NB4 (cell line): ENCODE measurements at regions not wholly inside any gene's neighbourhood (a gene's known extent, or its start where the extent isn't known, plus 50 kb on each side); places are given as distances from the start of the nearest gene placed in this dataset.

Experiments used
- DNase-seq: peaks from one replicate; pipeline ENCODE4 v3.0.0; 2010; ENCODE audit warnings: low read depth
- H3K4me3 ChIP-seq: one replicate; pipeline ENCODE4 v1.5.1; 2011; ENCODE audit warnings: mild to moderate bottlenecking, low read depth, low read length, moderate library complexity
- CTCF ChIP-seq: IDR thresholded peaks from one replicate; pipeline ENCODE4 v1.5.1; 2012; ENCODE audit warnings: low read depth, low read length
- MYC ChIP-seq: IDR thresholded peaks from 2 replicates; pipeline ENCODE4 v1.6.1; 2011; ENCODE audit warnings: low read depth, low read length
- POLR2A ChIP-seq: IDR thresholded peaks from 2 replicates; pipeline ENCODE4 v1.6.1; 2011; ENCODE audit warnings: mild to moderate bottlenecking; ENCODE audit not compliant: insufficient read length; ENCODE audit errors: extremely low read depth
- TF ChIP-seq, protein P1 (sequence below): IDR thresholded peaks from 2 replicates; pipeline ENCODE4 v1.6.1; 2011; ENCODE audit warnings: low read depth, low read length

DNA sequence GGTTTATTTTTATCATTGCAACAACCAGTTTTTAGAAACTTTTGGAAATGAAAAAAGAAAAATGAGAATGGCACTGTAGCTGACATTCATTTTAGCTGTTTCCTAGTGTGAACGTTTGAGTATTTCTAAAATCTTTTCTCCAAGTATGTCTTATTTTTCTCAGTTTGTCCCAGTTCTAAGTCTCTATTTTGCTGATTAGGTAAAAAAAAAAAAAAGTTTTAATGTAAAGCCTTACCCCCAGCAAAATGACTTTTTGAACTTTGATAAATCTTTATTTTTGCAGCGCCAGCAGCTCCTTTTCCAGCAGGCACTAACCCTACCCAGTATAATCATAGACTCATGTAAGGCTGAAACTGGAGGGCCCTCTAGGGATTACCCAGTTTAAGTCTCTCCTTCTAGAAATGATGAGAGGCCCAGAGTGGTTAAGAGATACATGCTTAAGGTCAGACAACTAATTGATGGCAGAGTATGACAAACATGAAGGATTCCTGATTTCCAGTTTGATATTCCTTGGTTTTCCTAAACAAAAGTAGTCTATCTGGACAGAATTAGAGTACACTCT is 84.3 kb upstream of the SLC4A4 start:
- no peak for DNase-seq
- TF ChIP-seq CTCF = no peak
- TF ChIP-seq MYC = no peak
- no peak for TF ChIP-seq POLR2A
- TF ChIP-seq, protein P1, sequence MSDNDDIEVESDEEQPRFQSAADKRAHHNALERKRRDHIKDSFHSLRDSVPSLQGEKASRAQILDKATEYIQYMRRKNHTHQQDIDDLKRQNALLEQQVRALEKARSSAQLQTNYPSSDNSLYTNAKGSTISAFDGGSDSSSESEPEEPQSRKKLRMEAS = no peak
- H3K4me3 ChIP-seq = no peak overlapping the region

GRCh38 chr4:71255976-71256375 is 82.8 kb upstream of the SLC4A4 start:
- TF ChIP-seq POLR2A (no peak), CTCF (no peak)
- TF ChIP-seq, protein P1 = no peak
- DNase-seq = no peak
- no peak overlapping the region for H3K4me3 ChIP-seq

GRCh38 chr4:71257761-71258160 is 81.1 kb upstream of the SLC4A4 start:
- H3K4me3 ChIP-seq = no peak overlapping the region
- no peak for DNase-seq

DNA sequence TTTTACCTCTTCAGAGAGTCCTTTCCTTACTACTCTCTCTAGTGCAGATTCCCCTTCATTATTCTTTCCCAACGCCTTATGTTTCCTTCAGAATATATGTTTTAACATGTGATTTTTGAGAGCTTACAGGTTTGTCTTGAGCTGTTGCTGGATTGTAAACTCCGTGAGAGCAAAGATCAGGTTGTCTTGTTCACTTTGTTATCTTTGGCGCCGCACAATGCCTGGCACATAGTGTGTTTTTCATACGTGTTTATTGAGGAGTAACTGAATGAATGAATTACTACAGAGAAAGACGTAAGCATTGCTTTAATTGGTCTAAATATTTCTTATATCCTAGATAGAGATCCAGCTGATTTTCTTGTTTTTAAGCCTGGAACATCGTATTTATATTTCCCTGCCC is 80.5 kb upstream of the SLC4A4 start:
- TF ChIP-seq POLR2A (no peak), MYC (no peak), CTCF (no peak)
- TF ChIP-seq, protein P1 = no peak
- no peak overlapping the region for H3K4me3 ChIP-seq
- no peak for DNase-seq

More at GRCh38 chr4:71257761-71258160, 81.1 kb upstream of the SLC4A4 start:
- TF ChIP-seq POLR2A (no peak), MYC (no peak), CTCF (no peak)
- TF ChIP-seq, protein P1 = no peak

GRCh38 chr4:71259280-71259679 is 79.5 kb upstream of the SLC4A4 start:
- no peak for DNase-seq
- TF ChIP-seq, protein P1 = no peak
- TF ChIP-seq MYC (no peak), CTCF (no peak), POLR2A (no peak)
- no peak overlapping the region for H3K4me3 ChIP-seq

GRCh38 chr4:71259911-71260331 is 78.9 kb upstream of the SLC4A4 start:
- TF ChIP-seq POLR2A (no peak), CTCF (no peak), MYC (no peak)
- TF ChIP-seq, protein P1 = no peak

More at GRCh38 chr4:71259911-71260331, 78.9 kb upstream of the SLC4A4 start:
- peak; percentile 47 for DNase-seq
- H3K4me3 ChIP-seq = no peak overlapping the region
